ENCODE measurements at regions not wholly inside any gene's neighbourhood (a gene's known extent, or its start where the extent isn't known, plus 50 kb on each side); places are given as distances from the start of the nearest gene placed in this dataset.

DNA sequence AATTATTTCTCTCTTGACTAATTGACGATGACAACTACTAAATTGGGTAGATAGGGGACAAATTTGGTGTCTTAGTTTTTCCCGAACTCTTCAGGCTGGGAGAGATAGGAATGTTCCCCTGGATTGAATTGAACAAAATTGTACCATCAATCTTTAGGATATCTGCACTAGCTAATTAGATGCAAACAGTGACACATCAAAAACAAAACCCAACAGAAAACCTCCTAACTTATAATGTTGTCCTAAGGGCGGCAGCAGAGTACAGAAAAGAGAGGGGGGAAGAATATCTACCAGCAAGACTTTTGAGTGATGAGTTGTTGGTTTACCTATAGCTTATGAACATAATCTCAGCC lies 342.9 kb downstream of the INSIG2 start:
- intact Hi-C loops (cut with DNase I): no loop called here
- 62 to 68% (median 65%) methylated on average over 3 of the region's 3 CpGs for WGBS, 4 donors
- Histone ChIP-seq H3K4me1 (no peaks in the 10 kb centered on the region), H3K36me3 (no peaks in the 10 kb centered on the region), H3K4me3 (no peak overlapping the region), H3K27ac (no peak overlapping the region), H3K9me3 (peaks cover 0 to 8% (median 0%) of the 10 kb centered on the region in 12 donors), H3K27me3 (peaks cover 0 to 7% (median 0%) of the 10 kb centered on the region in 9 donors)
- no peak for ATAC-seq
- DNase-seq: no peak
- TF ChIP-seq POLR2A (IDR thresholded peaks at IDR 0.05): no peak
- TF ChIP-seq, protein P1, sequence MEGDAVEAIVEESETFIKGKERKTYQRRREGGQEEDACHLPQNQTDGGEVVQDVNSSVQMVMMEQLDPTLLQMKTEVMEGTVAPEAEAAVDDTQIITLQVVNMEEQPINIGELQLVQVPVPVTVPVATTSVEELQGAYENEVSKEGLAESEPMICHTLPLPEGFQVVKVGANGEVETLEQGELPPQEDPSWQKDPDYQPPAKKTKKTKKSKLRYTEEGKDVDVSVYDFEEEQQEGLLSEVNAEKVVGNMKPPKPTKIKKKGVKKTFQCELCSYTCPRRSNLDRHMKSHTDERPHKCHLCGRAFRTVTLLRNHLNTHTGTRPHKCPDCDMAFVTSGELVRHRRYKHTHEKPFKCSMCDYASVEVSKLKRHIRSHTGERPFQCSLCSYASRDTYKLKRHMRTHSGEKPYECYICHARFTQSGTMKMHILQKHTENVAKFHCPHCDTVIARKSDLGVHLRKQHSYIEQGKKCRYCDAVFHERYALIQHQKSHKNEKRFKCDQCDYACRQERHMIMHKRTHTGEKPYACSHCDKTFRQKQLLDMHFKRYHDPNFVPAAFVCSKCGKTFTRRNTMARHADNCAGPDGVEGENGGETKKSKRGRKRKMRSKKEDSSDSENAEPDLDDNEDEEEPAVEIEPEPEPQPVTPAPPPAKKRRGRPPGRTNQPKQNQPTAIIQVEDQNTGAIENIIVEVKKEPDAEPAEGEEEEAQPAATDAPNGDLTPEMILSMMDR (IDR thresholded peaks at IDR 0.05): no peak

DNA sequence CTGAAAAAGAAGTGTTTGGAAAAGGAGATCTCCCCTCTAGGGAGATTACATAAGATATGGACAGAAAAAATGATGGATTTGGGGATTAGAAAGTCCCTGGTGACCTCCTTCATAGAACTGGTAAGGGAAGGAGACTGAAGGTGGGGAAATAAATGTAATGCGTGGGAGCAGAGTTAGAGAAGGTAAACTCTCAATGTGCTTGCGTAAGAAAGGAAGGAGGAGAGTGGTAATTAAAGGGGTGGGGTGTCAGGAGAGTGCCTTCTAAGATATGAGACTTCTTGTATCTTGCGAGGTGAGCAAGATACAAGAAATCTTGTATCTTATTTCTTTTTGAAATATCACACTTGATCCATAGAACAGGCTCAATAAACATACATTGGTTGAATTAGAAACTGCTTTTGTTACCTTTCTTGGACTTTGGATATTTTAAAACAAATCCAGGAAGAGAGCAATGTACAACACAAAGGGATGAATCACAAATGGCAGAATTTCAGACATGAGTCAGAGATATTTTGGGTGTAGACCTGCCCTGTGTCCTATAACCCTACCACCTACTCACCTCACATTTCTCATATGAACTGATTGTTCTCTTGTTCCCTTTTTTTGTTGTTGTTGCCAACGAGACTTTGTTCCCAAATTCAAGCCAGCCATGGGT lies 342.4 kb downstream of the INSIG2 start:
- Histone ChIP-seq H3K9me3 (peaks cover 0 to 8% (median 0%) of the 10 kb centered on the region in 12 donors), H3K27ac (no peak overlapping the region), H3K36me3 (no peaks in the 10 kb centered on the region), H3K27me3 (peaks cover 0 to 7% (median 0%) of the 10 kb centered on the region in 9 donors), H3K4me1 (no peaks in the 10 kb centered on the region), H3K4me3 (no peak overlapping the region)
- intact Hi-C loops (cut with DNase I): no loop called here
- no peak for TF ChIP-seq POLR2A (IDR thresholded peaks at IDR 0.05)
- TF ChIP-seq, protein P1 (IDR thresholded peaks at IDR 0.05): no peak
- ATAC-seq (no peak), DNase-seq (no peak)
- 55 to 65% (median 60%) methylated on average over 4 of the region's 4 CpGs for WGBS, 4 donors

DNA sequence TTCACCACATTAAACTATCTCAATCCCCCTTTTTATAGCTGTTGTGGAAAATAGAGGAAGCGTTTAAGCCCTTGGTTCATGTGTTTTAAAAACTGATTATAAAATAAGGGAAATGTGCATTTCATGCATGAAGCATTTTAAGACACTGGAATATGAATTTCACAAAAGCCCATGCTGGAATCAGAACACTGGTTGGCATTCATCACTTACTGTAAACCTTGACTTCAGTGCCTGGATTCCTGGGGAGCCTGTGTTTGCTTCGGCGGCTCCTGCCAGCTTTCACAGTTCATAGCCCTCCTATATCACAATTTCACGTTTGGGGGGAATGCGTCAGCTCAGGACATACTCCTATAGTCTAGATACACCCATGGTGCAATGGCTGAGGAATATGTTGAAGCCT lies 336.9 kb downstream of the INSIG2 start:
- no peaks in the 10 kb centered on the region for H3K36me3 ChIP-seq
- no peak overlapping the region for H3K4me3 ChIP-seq
- intact Hi-C loops (cut with DNase I): no loop called here
- H3K27ac ChIP-seq: no peak overlapping the region
- peaks cover 0 to 8% (median 0%) of the 10 kb centered on the region in 12 donors for H3K9me3 ChIP-seq
- peaks cover 0 to 20% (median 0%) of the 10 kb centered on the region in 9 donors for H3K27me3 ChIP-seq
- 73 to 83% (median 77%) methylated on average over 5 of the region's 5 CpGs for WGBS, 4 donors
- TF ChIP-seq, protein P1 (IDR thresholded peaks at IDR 0.05): no peak
- no peak for TF ChIP-seq POLR2A (IDR thresholded peaks at IDR 0.05)
- ATAC-seq (no peak), DNase-seq (no peak)
- H3K4me1 ChIP-seq: no peaks in the 10 kb centered on the region

DNA sequence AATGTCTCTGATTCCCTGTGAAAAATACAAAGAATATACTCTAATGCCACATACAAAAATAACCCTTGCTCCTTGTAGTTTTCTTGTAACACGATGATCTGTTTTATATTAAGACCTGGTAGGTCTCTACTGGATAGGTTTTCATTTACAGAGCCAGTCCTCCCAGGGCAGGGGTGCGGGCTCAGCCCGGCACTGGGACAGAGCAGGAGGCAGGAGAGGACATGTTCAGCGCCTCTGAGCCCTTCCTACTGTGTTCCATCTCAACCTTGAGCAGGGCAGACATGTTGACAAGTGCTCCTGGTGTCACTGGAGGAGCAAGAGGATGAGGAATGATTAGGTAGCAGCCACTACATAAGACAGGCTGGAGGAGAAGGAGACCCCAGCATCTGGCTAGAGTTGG lies 335.5 kb downstream of the INSIG2 start:
- Histone ChIP-seq H3K27ac (no peak overlapping the region), H3K9me3 (peaks cover 0 to 8% (median 0%) of the 10 kb centered on the region in 12 donors), H3K4me3 (no peak overlapping the region), H3K36me3 (no peaks in the 10 kb centered on the region), H3K4me1 (no peaks in the 10 kb centered on the region), H3K27me3 (peaks cover 0 to 20% (median 0%) of the 10 kb centered on the region in 9 donors)
- WGBS, 4 donors: 69 to 77% (median 73%) methylated on average over 3 to 4 of the region's 4 CpGs
- intact Hi-C loops (cut with DNase I): no loop called here
- ATAC-seq (no peak), DNase-seq (no peak)
- no peak for TF ChIP-seq POLR2A (IDR thresholded peaks at IDR 0.05)
- TF ChIP-seq, protein P1 (IDR thresholded peaks at IDR 0.05): no peak
